PC-9 (cell line): ENCODE measurements at regions not wholly inside any gene's neighbourhood (a gene's known extent, or its start where the extent isn't known, plus 50 kb on each side); places are given as distances from the start of the nearest gene placed in this dataset.

Source experiments
- EZH2 ChIP-seq: fragments of 200-600 bp; sonication (generic); IDR thresholded peaks from 2 replicates; pipeline ENCODE4 v1.8.0; 2017; ENCODE audit warnings: antibody characterized with exemption, low read depth
- TF ChIP-seq, protein P1 (sequence below): fragments of 200-600 bp; sonication (generic); conservative IDR thresholded peaks from 2 replicates; pipeline ENCODE4 v1.6.1; 2017; ENCODE audit warnings: mixed run types, antibody characterized with exemption, mild to moderate bottlenecking, moderate library complexity

DNA sequence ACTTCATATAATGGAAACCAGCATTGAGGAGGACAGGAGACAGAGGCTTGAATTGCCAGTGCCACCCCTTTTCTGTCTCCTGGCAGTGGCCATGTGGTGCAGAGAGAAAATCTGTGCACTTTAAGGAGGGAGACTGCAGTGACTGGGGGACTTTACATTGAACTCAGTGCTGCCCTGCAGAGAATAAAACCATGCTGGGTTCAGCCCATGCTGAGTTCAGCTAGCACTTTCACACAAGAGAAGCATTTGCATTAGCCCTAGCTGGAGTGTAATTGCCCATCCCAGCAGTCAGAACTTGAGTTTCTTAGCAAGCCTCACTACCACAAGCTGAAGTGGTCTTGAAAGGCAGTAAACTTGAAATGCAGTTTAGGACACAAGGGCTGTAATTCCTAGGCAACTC lies 677.5 kb downstream of the ZPLD1 start:
- TF ChIP-seq, protein P1, sequence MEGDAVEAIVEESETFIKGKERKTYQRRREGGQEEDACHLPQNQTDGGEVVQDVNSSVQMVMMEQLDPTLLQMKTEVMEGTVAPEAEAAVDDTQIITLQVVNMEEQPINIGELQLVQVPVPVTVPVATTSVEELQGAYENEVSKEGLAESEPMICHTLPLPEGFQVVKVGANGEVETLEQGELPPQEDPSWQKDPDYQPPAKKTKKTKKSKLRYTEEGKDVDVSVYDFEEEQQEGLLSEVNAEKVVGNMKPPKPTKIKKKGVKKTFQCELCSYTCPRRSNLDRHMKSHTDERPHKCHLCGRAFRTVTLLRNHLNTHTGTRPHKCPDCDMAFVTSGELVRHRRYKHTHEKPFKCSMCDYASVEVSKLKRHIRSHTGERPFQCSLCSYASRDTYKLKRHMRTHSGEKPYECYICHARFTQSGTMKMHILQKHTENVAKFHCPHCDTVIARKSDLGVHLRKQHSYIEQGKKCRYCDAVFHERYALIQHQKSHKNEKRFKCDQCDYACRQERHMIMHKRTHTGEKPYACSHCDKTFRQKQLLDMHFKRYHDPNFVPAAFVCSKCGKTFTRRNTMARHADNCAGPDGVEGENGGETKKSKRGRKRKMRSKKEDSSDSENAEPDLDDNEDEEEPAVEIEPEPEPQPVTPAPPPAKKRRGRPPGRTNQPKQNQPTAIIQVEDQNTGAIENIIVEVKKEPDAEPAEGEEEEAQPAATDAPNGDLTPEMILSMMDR = no peak
- no peak for TF ChIP-seq EZH2
